HPDE6-E6E7 (cell line): ENCODE measurements at regions not wholly inside any gene's neighbourhood (a gene's known extent, or its start where the extent isn't known, plus 50 kb on each side); places are given as distances from the start of the nearest gene placed in this dataset.

Experiments
- DNase-seq: peaks from one replicate; pipeline ENCODE4 v3.0.0; 2011; ENCODE audit warnings: missing footprints; ENCODE audit errors: extremely low spot score

GRCh38 chr3:124599779-124600693, 130.2 kb upstream of the UMPS start:
- no peak for DNase-seq

- no peak for DNase-seq
Measured at GRCh38 chr3:124600765-124601164, 129.5 kb upstream of the UMPS start.

GRCh38 chr3:124601190-124601589, 129.1 kb upstream of the UMPS start:
- no peak for DNase-seq

- no peak for DNase-seq
Measured at GRCh38 chr3:124602980-124603627, 127.1 kb upstream of the UMPS start.

- DNase-seq = no peak
Measured at GRCh38 chr3:124605781-124606579, 124.3 kb upstream of the UMPS start.

GRCh38 chr3:124607163-124607562, 123.1 kb upstream of the UMPS start:
- no peak for DNase-seq

- no peak for DNase-seq
Measured at GRCh38 chr3:124609402-124609801, 120.8 kb upstream of the UMPS start.

GRCh38 chr3:124610130-124610529, 120.1 kb upstream of the UMPS start:
- no peak for DNase-seq

- no peak for DNase-seq
Measured at GRCh38 chr3:124611520-124611919, 118.7 kb upstream of the UMPS start.

- DNase-seq = no peak
Measured at GRCh38 chr3:124615896-124616543, 114.2 kb upstream of the UMPS start.

GRCh38 chr3:124617177-124617576, 113.1 kb upstream of the UMPS start:
- no peak for DNase-seq

- DNase-seq = no peak
Measured at GRCh38 chr3:124619887-124620599, 110.2 kb upstream of the UMPS start.

- DNase-seq = no peak
Measured at GRCh38 chr3:124620600-124621063, 109.6 kb upstream of the UMPS start.

- DNase-seq = no peak
Measured at GRCh38 chr3:124621498-124621897, 108.8 kb upstream of the UMPS start.

GRCh38 chr3:124625074-124625473, 105.2 kb upstream of the UMPS start:
- DNase-seq = no peak

GRCh38 chr3:124627501-124627908, 102.7 kb upstream of the UMPS start:
- DNase-seq = no peak

GRCh38 chr3:124628863-124629262, 101.4 kb upstream of the UMPS start:
- no peak for DNase-seq

GRCh38 chr3:124629497-124629896, 100.8 kb upstream of the UMPS start:
- DNase-seq = no peak

- DNase-seq = no peak
Measured at GRCh38 chr3:124630960-124631359, 99.3 kb upstream of the UMPS start.

- no peak for DNase-seq
Measured at GRCh38 chr3:124631727-124632126, 98.5 kb upstream of the UMPS start.

- DNase-seq = no peak
Measured at GRCh38 chr3:124632566-124633140, 97.6 kb upstream of the UMPS start.
